WTC11 (cell line): ENCODE measurements at regions not wholly inside any gene's neighbourhood (a gene's known extent, or its start where the extent isn't known, plus 50 kb on each side); places are given as distances from the start of the nearest gene placed in this dataset.

Experiments used
- ARID4B ChIP-seq: sonication (generic); formaldehyde crosslinking; IDR thresholded peaks from 2 replicates; pipeline ENCODE4 v1.8.0; 2023; ENCODE audit warnings: missing genetic modification reagents, mild to moderate bottlenecking, borderline replicate concordance
- CTCF ChIP-seq: fragments of 200-600 bp; IDR thresholded peaks from 2 replicates; pipeline ENCODE4 v1.8.0; 2022; ENCODE audit warnings: antibody characterized with exemption
- FOXP1 ChIP-seq: sonication (generic); formaldehyde crosslinking; IDR thresholded peaks from 2 replicates; pipeline ENCODE4 v1.8.0; 2022; ENCODE audit warnings: missing genetic modification reagents, mild to moderate bottlenecking, moderate library complexity, borderline replicate concordance
- FOXP4 ChIP-seq: sonication (generic); formaldehyde crosslinking; IDR thresholded peaks from 2 replicates; pipeline ENCODE4 v1.8.0; 2022; ENCODE audit warnings: mild to moderate bottlenecking, missing genetic modification reagents
- KAT7 ChIP-seq: sonication (generic); formaldehyde crosslinking; IDR thresholded peaks from 2 replicates; pipeline ENCODE4 v1.8.1; 2023; ENCODE audit warnings: missing genetic modification reagents, mild to moderate bottlenecking, borderline replicate concordance
- PREB ChIP-seq: sonication (generic); formaldehyde crosslinking; IDR thresholded peaks from 2 replicates; pipeline ENCODE4 v1.8.1; 2022; ENCODE audit warnings: mild to moderate bottlenecking, missing genetic modification reagents, moderate library complexity, borderline replicate concordance
- TEAD4 ChIP-seq: sonication (generic); formaldehyde crosslinking; IDR thresholded peaks from 2 replicates; pipeline ENCODE4 v1.8.0; 2022; ENCODE audit warnings: mild to moderate bottlenecking, missing genetic modification reagents
- ZNF423 ChIP-seq: fragments of 250-450 bp; sonication (Bioruptor Pico); IDR thresholded peaks from 2 replicates; pipeline ENCODE4 v2.1.2; 2022; ENCODE audit warnings: mild to moderate bottlenecking, moderate library complexity
- ZNF512 ChIP-seq: sonication (generic); formaldehyde crosslinking; IDR thresholded peaks from 2 replicates; pipeline ENCODE4 v1.8.1; 2022; ENCODE audit warnings: missing genetic modification reagents, borderline replicate concordance

GRCh38 chr3:59658866-59659265, 609.0 kb upstream of the CFAP20DC start:
- no peak for TF ChIP-seq ZNF512
- TF ChIP-seq CTCF = no peak
- no peak for TF ChIP-seq ZNF423 (CRISPR knock-in tag)
- TF ChIP-seq TEAD4 (CRISPR knock-in tag) = no peak
- TF ChIP-seq FOXP4 = no peak
- no peak for TF ChIP-seq KAT7 (CRISPR knock-in tag)
- no peak for TF ChIP-seq ARID4B (CRISPR knock-in tag)
- TF ChIP-seq FOXP1 = no peak
- no peak for TF ChIP-seq PREB (CRISPR knock-in tag)
